ENCODE measurements at regions not wholly inside any gene's neighbourhood (a gene's known extent, or its start where the extent isn't known, plus 50 kb on each side); places are given as distances from the start of the nearest gene placed in this dataset.

GRCh38 chr6:156701966-156702365 lies 75.2 kb upstream of the ARID1B start:
- Mint-ChIP-seq H3K27ac (peak overlapping the region in 1 of 3 experiments; percentile 23), H3K36me3 (ENCODE audit: low read depth) (no peaks in the 10 kb centered on the region)

DNA sequence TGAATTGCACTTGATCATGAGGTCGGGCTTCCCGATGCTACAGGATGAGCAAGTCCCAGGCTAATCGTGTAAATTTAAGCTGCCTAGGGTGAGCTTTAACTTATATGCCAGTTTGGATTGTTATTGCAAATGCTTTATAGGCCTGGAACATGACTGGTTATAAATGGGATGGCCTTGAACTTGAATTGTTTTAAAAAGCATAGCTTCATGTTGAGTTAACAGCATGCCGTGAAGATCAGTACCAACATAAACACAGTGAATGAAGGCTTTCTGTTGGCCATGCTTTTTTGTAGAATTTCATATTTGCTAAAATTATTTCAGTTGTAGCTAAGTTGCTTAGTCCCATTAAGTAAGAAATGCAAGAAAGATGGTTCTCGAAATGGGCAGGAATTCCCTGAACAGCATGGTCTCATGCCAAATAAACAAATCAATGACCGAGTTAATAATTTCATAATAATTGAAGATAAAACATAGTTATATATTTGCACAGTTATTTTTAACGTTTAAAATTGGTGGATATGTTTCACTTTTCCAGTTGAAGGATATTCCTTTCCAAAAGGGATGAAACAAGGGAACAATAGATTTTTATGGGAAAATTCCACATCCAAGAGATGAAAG lies 76.6 kb upstream of the ARID1B start:
- no peaks in the 10 kb centered on the region for H3K9me3 Mint-ChIP-seq
- no peak for TF ChIP-seq CTCF (IDR thresholded peaks at IDR 0.05; ENCODE audit: unreplicated experiment in 3 of 3)
- peaks cover 21% of the 10 kb centered on the region for H3K4me1 Mint-ChIP-seq
- H3K27ac Mint-ChIP-seq, result no peak overlapping the region
- no peak overlapping the region for H3K4me3 Mint-ChIP-seq
- no peaks in the 10 kb centered on the region for H3K27me3 Mint-ChIP-seq (ENCODE audit: low read depth)
- no peaks in the 10 kb centered on the region for H3K36me3 Mint-ChIP-seq (ENCODE audit: low read depth)

More at GRCh38 chr6:156701966-156702365, 75.2 kb upstream of the ARID1B start:
- H3K4me3 Mint-ChIP-seq, result no peak overlapping the region
- TF ChIP-seq CTCF (IDR thresholded peaks at IDR 0.05; ENCODE audit: unreplicated experiment in 3 of 3), result no peak
- no peaks in the 10 kb centered on the region for H3K27me3 Mint-ChIP-seq (ENCODE audit: low read depth)
- peaks cover 21% of the 10 kb centered on the region for H3K4me1 Mint-ChIP-seq
- peaks cover under 1% of the 10 kb centered on the region for H3K9me3 Mint-ChIP-seq

DNA sequence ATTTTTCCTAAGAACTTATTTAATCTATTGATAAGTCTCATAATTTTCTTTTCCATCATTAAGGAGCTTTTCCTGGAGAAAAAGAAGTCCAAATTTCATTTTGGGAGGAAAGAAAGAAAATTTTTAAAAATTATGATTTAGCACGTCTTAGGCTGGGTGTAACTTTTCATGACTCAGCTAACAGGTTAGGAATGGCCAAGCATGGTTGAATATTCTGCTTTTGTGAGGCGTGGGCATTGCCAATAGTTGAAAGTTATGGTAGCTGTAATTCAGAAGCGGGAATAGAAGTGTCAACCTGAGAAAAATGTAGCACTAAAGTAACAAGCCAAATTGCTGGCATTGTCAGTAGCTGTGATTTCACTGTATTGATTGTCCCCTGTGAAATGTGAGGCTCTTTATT lies 77.2 kb upstream of the ARID1B start:
- Mint-ChIP-seq H3K27me3 (ENCODE audit: low read depth) (no peaks in the 10 kb centered on the region), H3K27ac (no peak overlapping the region), H3K36me3 (ENCODE audit: low read depth) (no peaks in the 10 kb centered on the region), H3K9me3 (no peaks in the 10 kb centered on the region), H3K4me3 (no peak overlapping the region), H3K4me1 (peaks cover 21% of the 10 kb centered on the region)
- no peak for TF ChIP-seq CTCF (IDR thresholded peaks at IDR 0.05; ENCODE audit: unreplicated experiment in 3 of 3)

DNA sequence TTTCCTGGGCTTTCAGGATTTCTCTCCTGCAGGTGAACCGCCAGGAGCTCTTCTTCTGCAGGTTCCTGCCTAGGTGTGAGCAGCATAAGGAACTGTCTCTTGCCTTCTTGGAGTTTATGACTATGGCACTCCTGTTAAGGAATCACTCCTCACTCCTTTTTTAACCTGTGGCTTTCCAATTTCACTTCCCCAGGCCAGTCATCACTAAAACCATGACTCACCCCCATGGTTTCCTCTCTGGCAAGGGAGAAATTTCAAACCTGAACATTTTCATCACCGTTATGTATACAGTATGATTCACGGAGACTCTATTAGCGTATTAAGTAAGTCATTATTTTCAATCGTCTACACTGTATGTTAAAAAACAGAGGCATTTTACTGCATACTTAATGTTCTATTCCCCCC lies 78.2 kb upstream of the ARID1B start:
- Mint-ChIP-seq H3K27ac (no peak overlapping the region), H3K4me1 (peaks cover 21% of the 10 kb centered on the region), H3K4me3 (no peak overlapping the region), H3K27me3 (ENCODE audit: low read depth) (no peaks in the 10 kb centered on the region), H3K36me3 (ENCODE audit: low read depth) (no peaks in the 10 kb centered on the region), H3K9me3 (no peaks in the 10 kb centered on the region)
- TF ChIP-seq CTCF (IDR thresholded peaks at IDR 0.05; ENCODE audit: unreplicated experiment in 3 of 3), result no peak

DNA sequence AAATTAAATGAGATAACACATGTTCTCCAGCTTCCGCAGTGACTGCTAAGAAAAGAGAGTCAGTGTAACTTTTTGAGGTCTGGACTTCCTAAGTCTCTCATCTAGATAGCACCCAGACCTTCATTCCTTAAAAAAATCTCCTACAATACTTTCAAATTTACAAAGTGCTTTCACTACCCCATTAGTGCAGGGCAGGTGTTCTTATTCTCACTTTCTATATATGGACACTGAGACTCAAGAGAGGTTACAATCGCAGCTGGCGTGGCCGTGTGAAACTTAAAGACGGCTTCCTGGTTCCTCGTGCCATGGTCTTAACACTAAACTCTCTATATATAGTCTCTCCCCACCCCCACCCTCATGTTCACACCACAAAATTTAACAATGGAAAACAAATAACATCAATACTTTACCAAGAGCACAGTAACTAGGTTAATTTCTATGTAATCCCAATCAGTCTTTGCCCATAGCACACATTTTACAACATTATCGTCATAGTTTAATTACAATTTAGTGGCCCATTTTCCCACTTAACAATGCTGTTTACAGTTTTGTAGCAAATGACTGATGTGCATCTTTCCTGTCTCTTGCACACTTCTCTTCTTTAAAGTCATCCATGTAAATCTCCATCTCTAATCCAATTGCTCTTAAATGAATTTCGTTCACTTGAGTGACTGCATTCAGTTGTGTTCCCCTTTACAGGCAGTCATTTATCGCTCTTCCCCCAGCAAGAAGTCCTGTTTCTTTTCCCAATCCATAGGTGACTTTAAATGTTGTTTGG lies 78.8 kb upstream of the ARID1B start:
- no peak overlapping the region for H3K4me3 Mint-ChIP-seq
- TF ChIP-seq CTCF (IDR thresholded peaks at IDR 0.05; ENCODE audit: unreplicated experiment in 3 of 3), result no peak
- H3K27me3 Mint-ChIP-seq (ENCODE audit: low read depth), result no peaks in the 10 kb centered on the region
- H3K36me3 Mint-ChIP-seq (ENCODE audit: low read depth), result no peaks in the 10 kb centered on the region
- H3K27ac Mint-ChIP-seq, result no peak overlapping the region
- H3K4me1 Mint-ChIP-seq, result peaks cover 21% of the 10 kb centered on the region
- H3K9me3 Mint-ChIP-seq, result no peaks in the 10 kb centered on the region
